Neural progenitor cell (in vitro differentiated cells): ENCODE measurements at regions not wholly inside any gene's neighbourhood (a gene's known extent, or its start where the extent isn't known, plus 50 kb on each side); places are given as distances from the start of the nearest gene placed in this dataset.
A peak's percentile ranks its signal among the peaks of the same experiment; 100 is the strongest.

ENCODE experiments used
- DNase-seq: peaks from one replicate; pipeline ENCODE4 v3.0.0-alpha.2; 2016; ENCODE audit warnings: low spot score
- H2AFZ ChIP-seq: fragments of 200-600 bp; sonication (generic); replicated peaks from 2 replicates; pipeline ENCODE4 v1.6.1; 2016; ENCODE audit warnings: antibody characterized with exemption
- H3F3A ChIP-seq: fragments of 200-600 bp; sonication (generic); 2 replicates; pipeline ENCODE4 v1.6.1; 2016; ENCODE audit warnings: antibody characterized with exemption, low read depth
- H3K27ac ChIP-seq: fragments of 200-600 bp; sonication (generic); 2 replicates; pipeline ENCODE4 v1.5.1; 2016; ENCODE audit warnings: mild to moderate bottlenecking
- H3K27me3 ChIP-seq: fragments of 200-600 bp; sonication (generic); 2 replicates; pipeline ENCODE4 v1.6.1; 2016; ENCODE audit warnings: mild to moderate bottlenecking, moderate library complexity
- H3K36me3 ChIP-seq: fragments of 200-600 bp; sonication (generic); 2 replicates; pipeline ENCODE4 v1.5.1; 2016
- H3K4me1 ChIP-seq: fragments of 200-600 bp; sonication (generic); 2 replicates; pipeline ENCODE4 v1.6.1; 2016; ENCODE audit warnings: mixed run types
- H3K4me2 ChIP-seq: fragments of 200-600 bp; sonication (generic); 2 replicates; pipeline ENCODE4 v1.6.1; 2016
- H3K4me3 ChIP-seq: fragments of 200-600 bp; sonication (generic); 2 replicates; pipeline ENCODE4 v1.5.1; 2016
- H3K79me2 ChIP-seq: fragments of 200-600 bp; sonication (generic); 2 replicates; pipeline ENCODE4 v1.6.1; 2016; ENCODE audit warnings: low read depth
- H3K9ac ChIP-seq: fragments of 200-600 bp; sonication (generic); 2 replicates; pipeline ENCODE4 v1.6.1; 2016
- H3K9me3 ChIP-seq: fragments of 200-600 bp; sonication (generic); 2 replicates; pipeline ENCODE4 v1.5.1; 2016; ENCODE audit warnings: low read depth
- H4K20me1 ChIP-seq: fragments of 200-600 bp; sonication (generic); 2 replicates; pipeline ENCODE4 v1.6.1; 2016; ENCODE audit warnings: low read depth
- H3K27ac Mint-ChIP-seq: 3 replicates; pipeline ENCODE4 v1.8.0; 2021; ENCODE audit warnings: mixed read lengths
- H3K27me3 Mint-ChIP-seq: 2 replicates; pipeline ENCODE4 v1.8.0; 2022; ENCODE audit warnings: low read depth, mild to moderate bottlenecking, inconsistent platforms, moderate library complexity, mixed read lengths; ENCODE audit not compliant: insufficient read depth
- H3K36me3 Mint-ChIP-seq: 3 replicates; pipeline ENCODE4 v1.8.0; 2021; ENCODE audit warnings: mixed read lengths
- H3K4me1 Mint-ChIP-seq: 3 replicates; pipeline ENCODE4 v1.8.0; 2021; ENCODE audit warnings: mixed read lengths
- H3K4me3 Mint-ChIP-seq: 3 replicates; pipeline ENCODE4 v1.8.0; 2021; ENCODE audit warnings: mild to moderate bottlenecking, moderate library complexity, mixed read lengths
- H3K9me3 Mint-ChIP-seq: 3 replicates; pipeline ENCODE4 v1.8.0; 2020; ENCODE audit warnings: mixed read lengths
- EZH2 ChIP-seq: fragments of 200-600 bp; sonication (generic); IDR thresholded peaks from 2 replicates; pipeline ENCODE4 v1.6.1; 2017; ENCODE audit warnings: antibody characterized with exemption, mild to moderate bottlenecking, moderate library complexity
- EZH2phosphoT487 ChIP-seq: fragments of 200-600 bp; sonication (generic); IDR thresholded peaks from 2 replicates; pipeline ENCODE4 v1.6.1; 2017; ENCODE audit warnings: antibody characterized with exemption
- TF ChIP-seq, protein P1 (sequence below): fragments of 200-600 bp; sonication (generic); IDR thresholded peaks from 2 replicates; pipeline ENCODE4 v1.5.1; 2017; ENCODE audit warnings: antibody characterized with exemption, mild to moderate bottlenecking

DNA sequence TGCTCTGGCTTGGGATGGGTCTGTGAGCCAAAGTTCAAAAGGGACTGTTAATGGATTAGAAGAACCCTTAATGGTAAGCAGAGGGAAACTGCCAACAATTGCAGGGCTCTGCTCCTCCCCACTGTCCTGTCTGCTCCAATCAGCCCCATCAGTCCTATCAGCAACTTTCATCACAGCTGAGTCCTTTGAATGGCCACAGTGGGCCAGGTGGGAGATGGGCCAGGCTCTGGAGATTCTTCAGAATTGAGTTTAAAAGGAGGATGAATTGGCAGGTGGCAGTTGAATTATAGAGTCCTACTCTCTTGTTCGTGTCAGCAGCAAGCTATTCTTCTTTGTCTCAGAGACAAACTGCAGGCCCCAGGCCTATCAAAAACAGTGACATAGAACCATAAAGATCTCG is 573.9 kb downstream of the EPHA4 start:
- no peak for TF ChIP-seq EZH2
- no peak for TF ChIP-seq EZH2phosphoT487
- TF ChIP-seq, protein P1, sequence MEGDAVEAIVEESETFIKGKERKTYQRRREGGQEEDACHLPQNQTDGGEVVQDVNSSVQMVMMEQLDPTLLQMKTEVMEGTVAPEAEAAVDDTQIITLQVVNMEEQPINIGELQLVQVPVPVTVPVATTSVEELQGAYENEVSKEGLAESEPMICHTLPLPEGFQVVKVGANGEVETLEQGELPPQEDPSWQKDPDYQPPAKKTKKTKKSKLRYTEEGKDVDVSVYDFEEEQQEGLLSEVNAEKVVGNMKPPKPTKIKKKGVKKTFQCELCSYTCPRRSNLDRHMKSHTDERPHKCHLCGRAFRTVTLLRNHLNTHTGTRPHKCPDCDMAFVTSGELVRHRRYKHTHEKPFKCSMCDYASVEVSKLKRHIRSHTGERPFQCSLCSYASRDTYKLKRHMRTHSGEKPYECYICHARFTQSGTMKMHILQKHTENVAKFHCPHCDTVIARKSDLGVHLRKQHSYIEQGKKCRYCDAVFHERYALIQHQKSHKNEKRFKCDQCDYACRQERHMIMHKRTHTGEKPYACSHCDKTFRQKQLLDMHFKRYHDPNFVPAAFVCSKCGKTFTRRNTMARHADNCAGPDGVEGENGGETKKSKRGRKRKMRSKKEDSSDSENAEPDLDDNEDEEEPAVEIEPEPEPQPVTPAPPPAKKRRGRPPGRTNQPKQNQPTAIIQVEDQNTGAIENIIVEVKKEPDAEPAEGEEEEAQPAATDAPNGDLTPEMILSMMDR = no peak
- Histone ChIP-seq H3K4me1 (no peaks in the 10 kb centered on the region), H3K9me3 (no peaks in the 10 kb centered on the region), H3K27ac (no peak overlapping the region), H3K36me3 (no peaks in the 10 kb centered on the region), H3K27me3 (no peaks in the 10 kb centered on the region), H3K9ac (no peak overlapping the region), H2AFZ (peak overlapping the region; percentile 79), H3K4me3 (no peak overlapping the region), H4K20me1 (no peaks in the 10 kb centered on the region), H3F3A (no peaks in the 10 kb centered on the region), H3K79me2 (no peaks in the 10 kb centered on the region), H3K4me2 (no peak overlapping the region)
- Mint-ChIP-seq H3K9me3 (no peaks in the 10 kb centered on the region), H3K4me1 (peaks cover 2% of the 10 kb centered on the region), H3K4me3 (no peak overlapping the region), H3K27ac (no peak overlapping the region), H3K27me3 (peaks cover 2% of the 10 kb centered on the region), H3K36me3 (no peaks in the 10 kb centered on the region)
- no peak for DNase-seq

DNA sequence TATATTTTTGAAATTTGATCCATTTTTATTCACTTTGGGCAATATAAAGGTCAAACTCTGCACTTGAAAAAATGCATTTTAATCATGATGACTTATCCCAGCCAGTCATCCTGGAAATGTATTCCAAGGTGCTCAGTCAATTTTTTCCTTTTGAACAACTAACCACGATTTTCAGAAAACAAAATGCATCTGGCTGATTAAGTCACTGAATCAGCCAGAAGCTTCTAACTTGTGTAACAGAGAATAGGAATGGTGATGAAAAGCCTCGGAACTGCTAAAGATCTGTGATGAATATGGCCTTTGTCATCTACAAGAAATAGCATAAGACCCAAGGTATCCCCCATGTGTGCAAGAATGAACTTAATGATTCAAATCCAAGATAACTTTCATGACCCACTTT is 572.7 kb downstream of the EPHA4 start:
- Histone ChIP-seq H3K27ac (no peak overlapping the region), H3K9me3 (no peaks in the 10 kb centered on the region), H3F3A (no peaks in the 10 kb centered on the region), H3K36me3 (no peaks in the 10 kb centered on the region), H4K20me1 (no peaks in the 10 kb centered on the region), H3K9ac (no peak overlapping the region), H3K4me2 (no peak overlapping the region), H3K27me3 (no peaks in the 10 kb centered on the region), H2AFZ (no peak overlapping the region), H3K4me3 (no peak overlapping the region), H3K4me1 (no peaks in the 10 kb centered on the region), H3K79me2 (no peaks in the 10 kb centered on the region)
- Mint-ChIP-seq H3K9me3 (no peaks in the 10 kb centered on the region), H3K27ac (no peak overlapping the region), H3K27me3 (peaks cover 2% of the 10 kb centered on the region), H3K36me3 (no peaks in the 10 kb centered on the region), H3K4me1 (peaks cover 2% of the 10 kb centered on the region), H3K4me3 (no peak overlapping the region)
- TF ChIP-seq EZH2phosphoT487 = no peak
- TF ChIP-seq EZH2 = no peak
- TF ChIP-seq, protein P1 = no peak
- no peak for DNase-seq

DNA sequence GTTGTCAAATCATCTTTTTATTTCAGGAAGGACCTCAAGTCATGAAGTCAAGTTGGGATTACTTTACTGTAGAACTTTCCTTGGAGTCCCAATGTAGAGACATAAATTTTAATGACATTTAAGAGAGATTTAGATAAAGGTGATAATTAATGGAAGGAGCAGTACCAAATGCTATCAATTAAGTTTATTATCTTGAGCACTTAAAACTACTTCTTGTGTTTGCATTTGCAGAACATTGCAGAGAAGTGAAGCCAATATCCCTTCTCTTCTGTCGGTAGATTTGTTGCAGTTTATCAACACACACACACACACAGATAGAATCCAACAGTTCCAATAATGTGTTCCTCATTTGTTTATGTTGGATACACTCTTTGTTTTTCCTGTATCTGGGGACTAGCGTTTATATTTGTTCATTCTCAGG is 570.7 kb downstream of the EPHA4 start:
- TF ChIP-seq, protein P1 = no peak
- TF ChIP-seq EZH2phosphoT487 (no peak), EZH2 (no peak)
- no peak for DNase-seq
- no peaks in the 10 kb centered on the region for H3K79me2 ChIP-seq
- no peaks in the 10 kb centered on the region for H3K4me1 ChIP-seq
- no peaks in the 10 kb centered on the region for H3K9me3 ChIP-seq
- no peaks in the 10 kb centered on the region for H3K36me3 ChIP-seq
- H4K20me1 ChIP-seq = no peaks in the 10 kb centered on the region
- Mint-ChIP-seq H3K9me3 (no peaks in the 10 kb centered on the region), H3K4me1 (peaks cover 2% of the 10 kb centered on the region), H3K27ac (no peak overlapping the region), H3K27me3 (peaks cover 2% of the 10 kb centered on the region), H3K4me3 (no peak overlapping the region), H3K36me3 (no peaks in the 10 kb centered on the region)
- H3K9ac ChIP-seq = no peak overlapping the region
- H3F3A ChIP-seq = no peaks in the 10 kb centered on the region
- H2AFZ ChIP-seq = no peak overlapping the region
- H3K27me3 ChIP-seq = no peaks in the 10 kb centered on the region
- H3K4me2 ChIP-seq = no peak overlapping the region
- no peak overlapping the region for H3K27ac ChIP-seq
- no peak overlapping the region for H3K4me3 ChIP-seq
